Thyroid gland (tissue), 4 donors: ENCODE measurements at regions not wholly inside any gene's neighbourhood (a gene's known extent, or its start where the extent isn't known, plus 50 kb on each side); places are given as distances from the start of the nearest gene placed in this dataset.

Experiments used
- POLR2A ChIP-seq, 2 donors: fragments of 450-650 bp; IDR thresholded peaks; one replicate each; pipeline ENCODE4 v1.6.1; 2017; ENCODE audit warnings: antibody characterized with exemption in 2 of 2, mild to moderate bottlenecking in 2 of 2, moderate library complexity in 1 of 2
- TF ChIP-seq, protein P1 (sequence below), 6 experiments: fragments of 200-600 bp in 3 of 6; fragments of 450-650 bp in 3 of 6; sonication (generic) in 3 of 6; IDR thresholded peaks; one replicate each; pipeline ENCODE4 v1.5.1; 2016 to 2019; ENCODE audit warnings: antibody characterized with exemption in 6 of 6, mild to moderate bottlenecking in 2 of 6, inconsistent platforms in 1 of 6, moderate library complexity in 1 of 6

DNA sequence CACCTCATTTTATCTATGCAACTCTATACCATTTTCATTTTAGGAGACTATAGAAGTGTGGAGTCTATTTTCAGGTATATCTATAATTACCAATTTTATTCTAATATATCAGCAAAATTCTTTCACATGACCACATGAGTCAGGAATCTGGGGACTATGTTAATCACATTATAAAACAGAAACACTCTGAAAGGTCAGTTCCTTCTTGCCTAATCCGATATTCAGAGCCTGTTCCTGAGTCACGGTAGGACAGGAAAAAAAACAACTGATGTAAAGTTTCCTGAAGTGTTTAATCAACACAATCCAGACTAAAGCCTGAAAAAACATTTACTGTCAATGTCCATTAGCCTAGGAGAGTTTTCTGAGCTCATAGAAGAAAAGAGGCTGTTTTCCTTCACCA is 1902.3 kb downstream of the NCAM2 start:
- TF ChIP-seq POLR2A (IDR thresholded peaks at IDR 0.05) = no peak
- TF ChIP-seq, protein P1, sequence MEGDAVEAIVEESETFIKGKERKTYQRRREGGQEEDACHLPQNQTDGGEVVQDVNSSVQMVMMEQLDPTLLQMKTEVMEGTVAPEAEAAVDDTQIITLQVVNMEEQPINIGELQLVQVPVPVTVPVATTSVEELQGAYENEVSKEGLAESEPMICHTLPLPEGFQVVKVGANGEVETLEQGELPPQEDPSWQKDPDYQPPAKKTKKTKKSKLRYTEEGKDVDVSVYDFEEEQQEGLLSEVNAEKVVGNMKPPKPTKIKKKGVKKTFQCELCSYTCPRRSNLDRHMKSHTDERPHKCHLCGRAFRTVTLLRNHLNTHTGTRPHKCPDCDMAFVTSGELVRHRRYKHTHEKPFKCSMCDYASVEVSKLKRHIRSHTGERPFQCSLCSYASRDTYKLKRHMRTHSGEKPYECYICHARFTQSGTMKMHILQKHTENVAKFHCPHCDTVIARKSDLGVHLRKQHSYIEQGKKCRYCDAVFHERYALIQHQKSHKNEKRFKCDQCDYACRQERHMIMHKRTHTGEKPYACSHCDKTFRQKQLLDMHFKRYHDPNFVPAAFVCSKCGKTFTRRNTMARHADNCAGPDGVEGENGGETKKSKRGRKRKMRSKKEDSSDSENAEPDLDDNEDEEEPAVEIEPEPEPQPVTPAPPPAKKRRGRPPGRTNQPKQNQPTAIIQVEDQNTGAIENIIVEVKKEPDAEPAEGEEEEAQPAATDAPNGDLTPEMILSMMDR (IDR thresholded peaks at IDR 0.05) = no peak
